Ectodermal cell (in vitro differentiated cells): ENCODE measurements at regions not wholly inside any gene's neighbourhood (a gene's known extent, or its start where the extent isn't known, plus 50 kb on each side); places are given as distances from the start of the nearest gene placed in this dataset.

Source experiments
- H3K27ac ChIP-seq: 2 replicates; pipeline ENCODE4 v1.7.0; 2013; ENCODE audit warnings: mild to moderate bottlenecking, low read depth, low read length; ENCODE audit not compliant: insufficient read depth, poor library complexity, severe bottlenecking
- H3K27me3 ChIP-seq: 2 replicates; pipeline ENCODE4 v1.7.0; 2013; ENCODE audit warnings: mild to moderate bottlenecking, low read length; ENCODE audit not compliant: insufficient read depth, control insufficient read depth, poor library complexity, severe bottlenecking
- H3K36me3 ChIP-seq: one replicate; pipeline ENCODE4 v1.7.0; 2013; ENCODE audit warnings: low read length; ENCODE audit not compliant: control insufficient read depth, insufficient read depth
- H3K4me1 ChIP-seq: one replicate; pipeline ENCODE4 v1.7.0; 2013; ENCODE audit warnings: low read length; ENCODE audit not compliant: control insufficient read depth, insufficient read depth
- H3K4me3 ChIP-seq: 2 replicates; pipeline ENCODE4 v1.7.0; 2013; ENCODE audit warnings: low read depth, low read length, control low read depth; ENCODE audit not compliant: insufficient read depth
- H3K9me3 ChIP-seq: 2 replicates; pipeline ENCODE4 v1.7.0; 2013; ENCODE audit warnings: mild to moderate bottlenecking, low read length, moderate library complexity; ENCODE audit not compliant: control insufficient read depth
- WGBS, 2 experiments: methylation state at CpG; one replicate each; pipeline ENCODE4 v1.1.7; 2013; ENCODE audit warnings: missing lambda C conversion rate in 2 of 2; 5-methylcytosine and 5-hydroxymethylcytosine counted together

GRCh38 chr1:30650968-30651320 is 72.4 kb downstream of the MATN1 start:
- Histone ChIP-seq H3K4me3 (no peak overlapping the region), H3K36me3 (no peaks in the 10 kb centered on the region), H3K27ac (no peak overlapping the region), H3K27me3 (no peaks in the 10 kb centered on the region), H3K4me1 (peaks cover 10% of the 10 kb centered on the region), H3K9me3 (no peaks in the 10 kb centered on the region)
- WGBS, 2 experiments = 93 to 95% methylated on average over 7 of the region's 7 CpGs

GRCh38 chr1:30650038-30650967 is 73.1 kb downstream of the MATN1 start:
- H3K27ac ChIP-seq = no peak overlapping the region
- H3K4me1 ChIP-seq = peaks cover 10% of the 10 kb centered on the region
- H3K9me3 ChIP-seq = no peaks in the 10 kb centered on the region
- no peak overlapping the region for H3K4me3 ChIP-seq
- H3K27me3 ChIP-seq = no peaks in the 10 kb centered on the region
- no peaks in the 10 kb centered on the region for H3K36me3 ChIP-seq
- 87 to 90% methylated on average over 12 to 13 of the region's 13 CpGs for WGBS, 2 experiments

- Histone ChIP-seq H3K36me3 (no peaks in the 10 kb centered on the region), H3K4me1 (peaks cover 10% of the 10 kb centered on the region)
Measured at GRCh38 chr1:30649321-30649991, 73.9 kb downstream of the MATN1 start.

GRCh38 chr1:30648408-30649000 is 74.9 kb downstream of the MATN1 start:
- H3K9me3 ChIP-seq = no peaks in the 10 kb centered on the region
- 91 to 95% methylated on average over 9 of the region's 9 CpGs for WGBS, 2 experiments
- H3K27me3 ChIP-seq = no peaks in the 10 kb centered on the region
- H3K27ac ChIP-seq = no peak overlapping the region
- H3K4me1 ChIP-seq = peaks cover 10% of the 10 kb centered on the region
- no peak overlapping the region for H3K4me3 ChIP-seq
- no peaks in the 10 kb centered on the region for H3K36me3 ChIP-seq

More at GRCh38 chr1:30649321-30649991, 73.9 kb downstream of the MATN1 start:
- Histone ChIP-seq H3K27me3 (no peaks in the 10 kb centered on the region), H3K9me3 (no peaks in the 10 kb centered on the region), H3K4me3 (no peak overlapping the region), H3K27ac (no peak overlapping the region)
- WGBS, 2 experiments = 87 to 91% methylated on average over 8 of the region's 8 CpGs

GRCh38 chr1:30645807-30646206 is 77.6 kb downstream of the MATN1 start:
- no peaks in the 10 kb centered on the region for H3K27me3 ChIP-seq
- no peaks in the 10 kb centered on the region for H3K36me3 ChIP-seq
- peaks cover 1% of the 10 kb centered on the region for H3K4me1 ChIP-seq
- H3K4me3 ChIP-seq = no peak overlapping the region
- 75 to 80% methylated on average over 3 of the region's 3 CpGs for WGBS, 2 experiments
- no peak overlapping the region for H3K27ac ChIP-seq
- H3K9me3 ChIP-seq = no peaks in the 10 kb centered on the region

- Histone ChIP-seq H3K4me1 (peaks cover 5% of the 10 kb centered on the region), H3K27ac (no peak overlapping the region), H3K9me3 (no peaks in the 10 kb centered on the region), H3K4me3 (no peak overlapping the region), H3K27me3 (no peaks in the 10 kb centered on the region), H3K36me3 (no peaks in the 10 kb centered on the region)
- WGBS, 2 experiments = 84% methylated on average over 22 of the region's 22 CpGs
Measured at GRCh38 chr1:30642391-30643120, 80.8 kb downstream of the MATN1 start.

GRCh38 chr1:30641572-30642353 is 81.6 kb downstream of the MATN1 start:
- Histone ChIP-seq H3K36me3 (no peaks in the 10 kb centered on the region), H3K4me1 (peaks cover 5% of the 10 kb centered on the region), H3K27me3 (no peaks in the 10 kb centered on the region), H3K27ac (no peak overlapping the region), H3K4me3 (no peak overlapping the region), H3K9me3 (no peaks in the 10 kb centered on the region)
- WGBS, 2 experiments = 87% methylated on average over 12 to 13 of the region's 13 CpGs

GRCh38 chr1:30639881-30640452 is 83.4 kb downstream of the MATN1 start:
- no peaks in the 10 kb centered on the region for H3K27me3 ChIP-seq
- WGBS, 2 experiments = 83 to 86% methylated on average over 13 of the region's 13 CpGs

GRCh38 chr1:30638811-30639210 is 84.6 kb downstream of the MATN1 start:
- Histone ChIP-seq H3K4me3 (no peak overlapping the region), H3K36me3 (no peaks in the 10 kb centered on the region), H3K4me1 (peaks cover 5% of the 10 kb centered on the region), H3K9me3 (no peaks in the 10 kb centered on the region), H3K27ac (no peak overlapping the region), H3K27me3 (no peaks in the 10 kb centered on the region)
- WGBS, 2 experiments = 93 to 96% methylated on average over 5 of the region's 5 CpGs

More at GRCh38 chr1:30639881-30640452, 83.4 kb downstream of the MATN1 start:
- no peak overlapping the region for H3K27ac ChIP-seq
- H3K36me3 ChIP-seq = no peaks in the 10 kb centered on the region
- H3K4me3 ChIP-seq = no peak overlapping the region
- no peaks in the 10 kb centered on the region for H3K9me3 ChIP-seq
- H3K4me1 ChIP-seq = peaks cover 5% of the 10 kb centered on the region
